Osteoblast (primary cell): ENCODE measurements at regions not wholly inside any gene's neighbourhood (a gene's known extent, or its start where the extent isn't known, plus 50 kb on each side); places are given as distances from the start of the nearest gene placed in this dataset.

Source experiments
- DNase-seq: peaks from one replicate; pipeline ENCODE4 v3.0.0; 2011; ENCODE audit warnings: low spot score, mixed read lengths; ENCODE audit not compliant: insufficient read length; ENCODE audit errors: missing footprints
- H2AFZ ChIP-seq: 2 replicates; pipeline ENCODE4 v1.6.0; 2011; ENCODE audit warnings: mild to moderate bottlenecking, low read length
- H3K27ac ChIP-seq: 2 replicates; pipeline ENCODE4 v1.5.1; 2011; ENCODE audit warnings: mild to moderate bottlenecking, low read depth, low read length, moderate library complexity
- H3K27me3 ChIP-seq: 2 replicates; pipeline ENCODE4 v1.6.0; 2012; ENCODE audit warnings: mild to moderate bottlenecking, control low read depth, inconsistent platforms, low read length, moderate library complexity; ENCODE audit not compliant: insufficient read depth
- H3K36me3 ChIP-seq: 2 replicates; pipeline ENCODE4 v1.5.1; 2011; ENCODE audit warnings: mild to moderate bottlenecking, low read length, control low read depth, moderate library complexity; ENCODE audit not compliant: insufficient read depth
- H3K4me1 ChIP-seq: 2 replicates; pipeline ENCODE4 v1.5.1; 2011; ENCODE audit warnings: mild to moderate bottlenecking, low read length, control low read depth, moderate library complexity; ENCODE audit not compliant: insufficient read depth
- H3K4me2 ChIP-seq: 2 replicates; pipeline ENCODE4 v1.6.0; 2011; ENCODE audit warnings: mild to moderate bottlenecking, low read length; ENCODE audit not compliant: insufficient read depth
- H3K4me3 ChIP-seq: fragments of 200-600 bp; sonication (generic); 3 replicates; pipeline ENCODE4 v1.5.1; 2012; ENCODE audit warnings: mild to moderate bottlenecking, low read length, inconsistent platforms; ENCODE audit not compliant: insufficient read depth
- H3K79me2 ChIP-seq: 2 replicates; pipeline ENCODE4 v1.6.0; 2012; ENCODE audit warnings: mild to moderate bottlenecking, low read length, control low read depth, inconsistent platforms; ENCODE audit not compliant: insufficient read depth
- H3K9me3 ChIP-seq: 2 replicates; pipeline ENCODE4 v1.5.1; 2011; ENCODE audit warnings: low read depth, low read length, control low read depth
- H4K20me1 ChIP-seq: 2 replicates; pipeline ENCODE4 v1.6.0; 2012; ENCODE audit warnings: mild to moderate bottlenecking, low read length, control low read depth; ENCODE audit not compliant: insufficient read depth
- TF ChIP-seq, protein P1 (sequence below): IDR thresholded peaks from 2 replicates; pipeline ENCODE4 v1.5.1; 2011; ENCODE audit warnings: mild to moderate bottlenecking, low read depth, low read length, moderate library complexity; ENCODE audit errors: extremely low read depth

DNA sequence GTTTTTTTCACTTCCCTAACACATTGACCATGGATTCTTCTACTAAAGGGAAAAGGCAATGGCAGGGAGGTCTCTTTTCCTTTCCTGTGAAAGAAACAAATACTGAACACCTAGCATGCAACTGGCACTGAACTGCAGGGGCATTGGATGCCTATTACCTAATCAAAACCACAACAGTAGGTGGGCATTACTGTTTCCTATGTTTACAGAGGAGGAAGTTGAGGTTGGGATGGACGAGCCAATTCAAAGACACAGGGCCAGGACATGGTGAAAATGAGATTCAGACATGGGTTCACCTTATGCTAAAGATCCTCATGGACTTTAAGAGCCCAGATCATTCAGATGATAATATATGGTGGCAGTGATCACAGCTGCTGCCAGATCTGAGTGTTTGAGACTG, 407.0 kb downstream of the MIAT start:
- H3K9me3 ChIP-seq: no peaks in the 10 kb centered on the region
- H3K4me3 ChIP-seq: no peak overlapping the region
- H2AFZ ChIP-seq: no peak overlapping the region
- H3K27me3 ChIP-seq: peaks cover 30% of the 10 kb centered on the region
- H4K20me1 ChIP-seq: no peaks in the 10 kb centered on the region
- no peaks in the 10 kb centered on the region for H3K79me2 ChIP-seq
- H3K4me1 ChIP-seq: no peaks in the 10 kb centered on the region
- no peak overlapping the region for H3K4me2 ChIP-seq
- no peak for DNase-seq
- no peak overlapping the region for H3K27ac ChIP-seq
- H3K36me3 ChIP-seq: no peaks in the 10 kb centered on the region
- TF ChIP-seq, protein P1, sequence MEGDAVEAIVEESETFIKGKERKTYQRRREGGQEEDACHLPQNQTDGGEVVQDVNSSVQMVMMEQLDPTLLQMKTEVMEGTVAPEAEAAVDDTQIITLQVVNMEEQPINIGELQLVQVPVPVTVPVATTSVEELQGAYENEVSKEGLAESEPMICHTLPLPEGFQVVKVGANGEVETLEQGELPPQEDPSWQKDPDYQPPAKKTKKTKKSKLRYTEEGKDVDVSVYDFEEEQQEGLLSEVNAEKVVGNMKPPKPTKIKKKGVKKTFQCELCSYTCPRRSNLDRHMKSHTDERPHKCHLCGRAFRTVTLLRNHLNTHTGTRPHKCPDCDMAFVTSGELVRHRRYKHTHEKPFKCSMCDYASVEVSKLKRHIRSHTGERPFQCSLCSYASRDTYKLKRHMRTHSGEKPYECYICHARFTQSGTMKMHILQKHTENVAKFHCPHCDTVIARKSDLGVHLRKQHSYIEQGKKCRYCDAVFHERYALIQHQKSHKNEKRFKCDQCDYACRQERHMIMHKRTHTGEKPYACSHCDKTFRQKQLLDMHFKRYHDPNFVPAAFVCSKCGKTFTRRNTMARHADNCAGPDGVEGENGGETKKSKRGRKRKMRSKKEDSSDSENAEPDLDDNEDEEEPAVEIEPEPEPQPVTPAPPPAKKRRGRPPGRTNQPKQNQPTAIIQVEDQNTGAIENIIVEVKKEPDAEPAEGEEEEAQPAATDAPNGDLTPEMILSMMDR: no peak

DNA sequence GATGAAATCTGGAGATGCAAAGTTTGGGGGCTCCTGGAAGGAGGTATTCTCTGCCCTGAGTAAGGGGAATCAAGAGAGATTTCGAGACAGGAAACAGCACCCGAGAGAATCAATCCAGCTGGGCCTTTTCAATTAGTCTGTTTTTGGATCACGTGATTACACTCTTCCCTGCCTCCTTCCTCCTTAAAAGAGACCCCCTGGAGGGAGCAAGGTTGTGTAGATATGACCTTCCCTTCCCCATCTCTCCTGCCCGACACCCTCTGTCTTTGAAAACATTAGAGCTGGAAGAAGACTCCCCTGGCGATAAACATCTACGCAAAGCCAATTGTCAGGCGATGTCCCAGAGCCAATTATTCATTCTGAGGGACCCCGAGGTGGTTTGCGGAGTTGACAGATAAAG, 407.9 kb downstream of the MIAT start:
- H3K4me3 ChIP-seq: no peak overlapping the region
- no peaks in the 10 kb centered on the region for H3K36me3 ChIP-seq
- no peak overlapping the region for H3K4me2 ChIP-seq
- no peak overlapping the region for H3K27ac ChIP-seq
- no peak overlapping the region for H2AFZ ChIP-seq
- peaks cover 27% of the 10 kb centered on the region for H3K27me3 ChIP-seq
- no peak for DNase-seq
- H3K79me2 ChIP-seq: no peaks in the 10 kb centered on the region
- TF ChIP-seq, protein P1: no peak
- H4K20me1 ChIP-seq: no peaks in the 10 kb centered on the region
- H3K9me3 ChIP-seq: no peaks in the 10 kb centered on the region
- no peaks in the 10 kb centered on the region for H3K4me1 ChIP-seq

DNA sequence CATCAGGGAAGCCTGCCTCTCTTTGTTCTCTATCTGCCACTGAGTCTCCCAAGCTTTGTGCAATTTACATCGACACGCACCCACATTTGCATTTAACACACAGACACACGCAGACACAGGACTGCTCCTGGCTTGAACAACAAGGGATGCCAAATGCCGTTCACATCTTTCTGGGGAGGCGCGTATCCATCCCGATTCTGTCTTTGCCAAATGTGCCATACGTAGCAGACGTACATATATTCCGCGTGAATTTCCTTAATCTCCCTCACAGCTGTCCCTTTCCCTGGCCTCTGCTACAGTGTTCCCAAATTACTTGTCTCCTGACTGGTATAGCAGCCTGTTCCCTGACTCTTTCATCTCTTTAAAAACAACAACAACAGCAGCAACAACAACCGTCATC, 409.5 kb downstream of the MIAT start:
- Histone ChIP-seq H3K36me3 (no peaks in the 10 kb centered on the region), H3K4me1 (no peaks in the 10 kb centered on the region), H3K27me3 (peaks cover 30% of the 10 kb centered on the region), H3K9me3 (no peaks in the 10 kb centered on the region), H3K27ac (no peak overlapping the region), H2AFZ (no peak overlapping the region), H3K4me2 (no peak overlapping the region), H4K20me1 (no peaks in the 10 kb centered on the region), H3K79me2 (no peaks in the 10 kb centered on the region), H3K4me3 (no peak overlapping the region)
- DNase-seq: no peak
- TF ChIP-seq, protein P1: no peak

DNA sequence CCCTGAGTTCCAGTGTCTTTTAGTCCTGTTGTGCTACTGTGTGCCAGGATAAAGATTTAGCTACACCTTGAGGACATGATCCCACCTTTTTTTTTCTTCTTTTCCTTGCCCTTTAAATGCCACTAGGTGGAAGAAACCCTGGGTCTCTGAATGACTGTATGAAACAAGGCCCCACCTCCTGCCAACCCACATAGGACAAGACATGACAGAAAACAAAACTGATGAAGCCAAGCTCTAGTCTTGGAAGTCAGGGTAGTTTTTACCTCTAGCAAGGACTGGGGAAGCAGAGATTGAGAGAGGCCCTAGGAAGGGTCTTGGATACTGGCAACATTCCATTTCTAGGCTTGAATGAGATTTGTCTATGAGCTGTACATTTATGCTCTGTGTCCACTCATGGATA, 410.7 kb downstream of the MIAT start:
- TF ChIP-seq, protein P1: no peak
- peaks cover 34% of the 10 kb centered on the region for H3K27me3 ChIP-seq

More for the DNA sequence above, 410.7 kb downstream of the MIAT start:
- Histone ChIP-seq H3K4me3 (no peak overlapping the region), H3K9me3 (no peaks in the 10 kb centered on the region), H3K36me3 (no peaks in the 10 kb centered on the region), H3K79me2 (no peaks in the 10 kb centered on the region), H3K4me1 (no peaks in the 10 kb centered on the region), H3K27ac (no peak overlapping the region), H4K20me1 (no peaks in the 10 kb centered on the region), H2AFZ (no peak overlapping the region), H3K4me2 (no peak overlapping the region)
- no peak for DNase-seq
